ENCODE measurements at regions not wholly inside any gene's neighbourhood (a gene's known extent, or its start where the extent isn't known, plus 50 kb on each side); places are given as distances from the start of the nearest gene placed in this dataset.

GRCh38 chr10:91082447-91082846, 138.0 kb upstream of the PCGF5 start:
- no peak overlapping the region for H3K4me2 ChIP-seq (ENCODE audit: control insufficient read depth, extremely low read depth, insufficient read depth, low read depth, low read length)
- H3K79me2 ChIP-seq (ENCODE audit: control insufficient read depth, insufficient read depth, low read length) = no peaks in the 10 kb centered on the region
- no peak overlapping the region for H2AFZ ChIP-seq (ENCODE audit: control insufficient read depth, low read length)
- H3K4me1 ChIP-seq (ENCODE audit: control insufficient read depth, extremely low read depth, insufficient read depth, low read length) = peaks cover 4% of the 10 kb centered on the region
- no peaks in the 10 kb centered on the region for H4K20me1 ChIP-seq (ENCODE audit: control insufficient read depth, extremely low read depth, insufficient read depth, low read length)
- no peak overlapping the region for H3K9ac ChIP-seq (ENCODE audit: control insufficient read depth, extremely low read depth, insufficient read depth, low read length)
- H3K36me3 ChIP-seq (ENCODE audit: control insufficient read depth in 2 of 2, extremely low read depth in 1 of 2, insufficient read depth in 2 of 2, low read length in 2 of 2) = no peaks in the 10 kb centered on the region
- FAIRE-seq = no peak
- H3K9me1 ChIP-seq (ENCODE audit: control insufficient read depth, extremely low read depth, insufficient read depth, low read length) = no peaks in the 10 kb centered on the region
- peaks cover 21% of the 10 kb centered on the region for H3K27me3 ChIP-seq (ENCODE audit: control insufficient read depth, extremely low read depth, insufficient read depth, low read length)
- dilution Hi-C loops (cut with MboI; ENCODE audit: extremely low pct_ligation_motif_present, low sequenced_read_pairs) = no loop called here
- TF ChIP-seq EZH2 (IDR thresholded peaks at IDR 0.05; ENCODE audit: low read length) (no peak), CTCF (optimal IDR thresholded peaks at IDR 0.05 in 1 of 3, IDR thresholded peaks at IDR 0.05 in 1 of 3, conservative IDR thresholded peaks at IDR 0.05 in 1 of 3; ENCODE audit: extremely low read depth in 1 of 3, insufficient read depth in 2 of 3, low read length in 3 of 3) (no peak)
- H3K4me3 ChIP-seq (ENCODE audit: control insufficient read depth in 2 of 3, extremely low read depth in 1 of 3, insufficient read depth in 2 of 3, low read depth in 1 of 3, low read length in 3 of 3) = no peak overlapping the region
- DNase-seq (ENCODE audit: low read depth, low spot score) = no peak
- H3K27ac ChIP-seq (ENCODE audit: control insufficient read depth, insufficient read depth, low read length) = no peak overlapping the region
- H3K9me3 ChIP-seq (ENCODE audit: control insufficient read depth, low read depth, low read length) = no peaks in the 10 kb centered on the region

GRCh38 chr10:91088300-91089140, 131.9 kb upstream of the PCGF5 start:
- H3K36me3 ChIP-seq (ENCODE audit: control insufficient read depth in 2 of 2, extremely low read depth in 1 of 2, insufficient read depth in 2 of 2, low read length in 2 of 2) = no peaks in the 10 kb centered on the region
- H3K27me3 ChIP-seq (ENCODE audit: control insufficient read depth, extremely low read depth, insufficient read depth, low read length) = no peaks in the 10 kb centered on the region
- H3K79me2 ChIP-seq (ENCODE audit: control insufficient read depth, insufficient read depth, low read length) = no peaks in the 10 kb centered on the region
- no peak overlapping the region for H3K9ac ChIP-seq (ENCODE audit: control insufficient read depth, extremely low read depth, insufficient read depth, low read length)
- dilution Hi-C loops (cut with MboI; ENCODE audit: extremely low pct_ligation_motif_present, low sequenced_read_pairs) = no loop called here
- no peak overlapping the region for H3K4me3 ChIP-seq (ENCODE audit: control insufficient read depth in 2 of 3, extremely low read depth in 1 of 3, insufficient read depth in 2 of 3, low read depth in 1 of 3, low read length in 3 of 3)
- H3K4me1 ChIP-seq (ENCODE audit: control insufficient read depth, extremely low read depth, insufficient read depth, low read length) = no peaks in the 10 kb centered on the region
- no peaks in the 10 kb centered on the region for H3K9me3 ChIP-seq (ENCODE audit: control insufficient read depth, low read depth, low read length)
- H3K27ac ChIP-seq (ENCODE audit: control insufficient read depth, insufficient read depth, low read length) = no peak overlapping the region
- DNase-seq (ENCODE audit: low read depth, low spot score) (no peak), FAIRE-seq (no peak)
- no peaks in the 10 kb centered on the region for H4K20me1 ChIP-seq (ENCODE audit: control insufficient read depth, extremely low read depth, insufficient read depth, low read length)
- no peaks in the 10 kb centered on the region for H3K9me1 ChIP-seq (ENCODE audit: control insufficient read depth, extremely low read depth, insufficient read depth, low read length)
- H3K4me2 ChIP-seq (ENCODE audit: control insufficient read depth, extremely low read depth, insufficient read depth, low read depth, low read length) = no peak overlapping the region
- TF ChIP-seq CTCF (optimal IDR thresholded peaks at IDR 0.05 in 1 of 3, IDR thresholded peaks at IDR 0.05 in 1 of 3, conservative IDR thresholded peaks at IDR 0.05 in 1 of 3; ENCODE audit: extremely low read depth in 1 of 3, insufficient read depth in 2 of 3, low read length in 3 of 3) (no peak), EZH2 (IDR thresholded peaks at IDR 0.05; ENCODE audit: low read length) (no peak)
- H2AFZ ChIP-seq (ENCODE audit: control insufficient read depth, low read length) = no peak overlapping the region

Measured in keratinocyte (primary cell).